Mucosa of descending colon (tissue), 3 donors: ENCODE measurements at regions not wholly inside any gene's neighbourhood (a gene's known extent, or its start where the extent isn't known, plus 50 kb on each side); places are given as distances from the start of the nearest gene placed in this dataset.

ENCODE experiments used
- ATAC-seq: fragments of 200-7000 bp; cut with Tn5 transposase; one replicate; pipeline ENCODE4 v1.9.1; 2020; ENCODE audit warnings: mild to moderate bottlenecking, moderate library complexity
- DNase-seq, 3 donors: peaks; one replicate each; pipeline ENCODE4 v3.0.0-alpha.2; 2020
- H3K36me3 ChIP-seq: fragments of 200-600 bp; one replicate; pipeline ENCODE4 v1.8.0; 2021; ENCODE audit warnings: low read depth, mild to moderate bottlenecking
- H3K4me1 ChIP-seq: fragments of 200-600 bp; one replicate; pipeline ENCODE4 v1.8.0; 2021; ENCODE audit warnings: low read depth, mild to moderate bottlenecking
- H3K4me3 ChIP-seq: fragments of 200-600 bp; one replicate; pipeline ENCODE4 v1.8.0; 2021; ENCODE audit warnings: mild to moderate bottlenecking
- H3K9me3 ChIP-seq: fragments of 200-600 bp; one replicate; pipeline ENCODE4 v1.8.0; 2021; ENCODE audit warnings: mild to moderate bottlenecking
- CTCF ChIP-seq: fragments of 200-600 bp; IDR thresholded peaks from one replicate; pipeline ENCODE4 v1.8.0; 2022; ENCODE audit warnings: antibody characterized with exemption, mild to moderate bottlenecking
- intact Hi-C, 2 donors: fragments of 100-400 bp; cut with DNase I in 1 of 2; cut with micrococcal nuclease in 1 of 2; formaldehyde crosslinking; loops; one replicate each; pipeline versions ENCODE4 v1.11.0 to v1.11.1; 2022; cut with DNase I, micrococcal nuclease
- donor health status: DM: no; HTN: no; CAD: no; lungs with moderate emphysema.
- donor health status: DM: no; HTN: no; CAD: no.
- donor health status: DM: no; HTN: yes; CAD: no.

GRCh38 chr10:128929131-128929530, 537.9 kb upstream of the MGMT start:
- Histone ChIP-seq H3K36me3 (no peaks in the 10 kb centered on the region), H3K4me3 (no peak overlapping the region), H3K4me1 (no peaks in the 10 kb centered on the region), H3K9me3 (no peaks in the 10 kb centered on the region)
- no peak for TF ChIP-seq CTCF
- intact Hi-C loops, result no loop called here
- no peak for DNase-seq
- ATAC-seq, result no peak

- TF ChIP-seq CTCF, result no peak
- no peak for ATAC-seq
- no peak for DNase-seq
Observed at GRCh38 chr10:128929767-128930166, 537.3 kb upstream of the MGMT start.

DNA sequence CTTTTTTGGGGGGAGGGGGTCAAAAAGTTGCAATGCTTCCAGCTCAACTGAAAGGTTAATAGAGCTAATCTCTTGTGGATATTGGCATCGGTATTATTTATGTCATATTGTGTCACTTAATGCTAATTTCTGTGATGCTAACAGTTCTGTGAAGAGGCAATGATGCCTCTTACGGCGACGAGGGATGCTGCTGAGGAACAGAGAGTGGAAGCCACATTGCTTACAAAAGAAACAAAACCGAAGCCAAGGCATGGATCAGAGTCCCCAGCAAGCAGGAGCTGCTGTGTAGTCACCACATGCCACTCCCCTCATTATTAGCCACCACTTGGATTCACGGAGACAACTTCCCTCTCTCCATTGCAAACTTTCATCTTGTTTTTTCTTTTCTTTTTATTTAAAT, 536.5 kb upstream of the MGMT start:
- Histone ChIP-seq H3K36me3 (no peaks in the 10 kb centered on the region), H3K4me1 (no peaks in the 10 kb centered on the region), H3K9me3 (no peaks in the 10 kb centered on the region), H3K4me3 (no peak overlapping the region)
- DNase-seq (no peak), ATAC-seq (no peak)
- TF ChIP-seq CTCF, result no peak
- intact Hi-C loops, result no loop called here

More at GRCh38 chr10:128929767-128930166, 537.3 kb upstream of the MGMT start:
- no peaks in the 10 kb centered on the region for H3K36me3 ChIP-seq
- intact Hi-C loops, result no loop called here
- H3K4me1 ChIP-seq, result no peaks in the 10 kb centered on the region
- no peaks in the 10 kb centered on the region for H3K9me3 ChIP-seq
- no peak overlapping the region for H3K4me3 ChIP-seq

- ATAC-seq (no peak), DNase-seq (no peak)
- intact Hi-C loops, result no loop called here
- Histone ChIP-seq H3K36me3 (no peaks in the 10 kb centered on the region), H3K4me3 (no peak overlapping the region), H3K4me1 (no peaks in the 10 kb centered on the region), H3K9me3 (no peaks in the 10 kb centered on the region)
- TF ChIP-seq CTCF, result no peak
Observed at GRCh38 chr10:128932071-128932820, 534.8 kb upstream of the MGMT start.

DNA sequence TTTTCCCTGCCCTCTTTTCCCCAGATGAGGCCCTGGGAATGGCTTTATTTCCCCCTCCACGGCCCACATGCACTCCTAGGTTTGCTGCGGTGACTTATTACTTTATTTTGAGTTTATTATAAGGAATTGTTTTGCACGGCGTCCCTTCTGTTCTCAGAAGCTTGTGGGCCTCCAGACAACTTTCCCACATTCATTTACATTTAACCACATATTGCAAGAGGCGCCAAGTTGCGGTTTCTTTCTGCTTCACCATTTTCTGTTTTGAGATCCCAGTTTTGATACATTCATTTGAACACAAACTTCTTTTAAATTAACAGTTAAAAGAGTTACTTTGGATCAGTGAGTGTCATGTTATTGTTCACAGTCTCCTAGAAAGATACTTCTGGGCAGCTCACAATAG, 532.5 kb upstream of the MGMT start:
- DNase-seq (no peak), ATAC-seq (no peak)
- H3K36me3 ChIP-seq, result no peaks in the 10 kb centered on the region
- intact Hi-C loops, result no loop called here
- no peaks in the 10 kb centered on the region for H3K9me3 ChIP-seq
- H3K4me3 ChIP-seq, result no peak overlapping the region
- no peak for TF ChIP-seq CTCF
- no peaks in the 10 kb centered on the region for H3K4me1 ChIP-seq

DNA sequence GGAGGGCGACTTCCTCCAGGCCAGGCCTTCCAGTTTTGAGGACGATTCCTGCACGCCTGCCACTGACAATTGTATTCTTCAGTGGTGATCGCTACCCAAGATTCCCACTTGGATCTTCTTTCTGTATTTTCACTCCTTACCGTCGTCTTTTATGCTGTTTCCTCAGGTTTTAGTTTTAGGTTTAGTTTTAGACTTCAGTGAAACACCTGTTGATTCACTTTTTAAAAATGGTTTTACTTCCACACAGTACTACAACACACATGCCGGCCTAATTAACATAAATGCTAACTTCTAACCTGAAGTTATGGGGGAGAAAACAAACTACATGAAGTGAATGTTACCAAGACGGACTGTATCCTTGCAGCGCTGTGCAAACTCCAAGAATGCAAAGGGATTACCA, 530.6 kb upstream of the MGMT start:
- no peak for DNase-seq
- no peak for TF ChIP-seq CTCF
- H3K9me3 ChIP-seq, result no peaks in the 10 kb centered on the region
- H3K4me3 ChIP-seq, result no peak overlapping the region
- no peak for ATAC-seq
- intact Hi-C loops, result no loop called here
- H3K36me3 ChIP-seq, result no peaks in the 10 kb centered on the region
- no peaks in the 10 kb centered on the region for H3K4me1 ChIP-seq
